ENCODE measurements at regions not wholly inside any gene's neighbourhood (a gene's known extent, or its start where the extent isn't known, plus 50 kb on each side); places are given as distances from the start of the nearest gene placed in this dataset.

DNA sequence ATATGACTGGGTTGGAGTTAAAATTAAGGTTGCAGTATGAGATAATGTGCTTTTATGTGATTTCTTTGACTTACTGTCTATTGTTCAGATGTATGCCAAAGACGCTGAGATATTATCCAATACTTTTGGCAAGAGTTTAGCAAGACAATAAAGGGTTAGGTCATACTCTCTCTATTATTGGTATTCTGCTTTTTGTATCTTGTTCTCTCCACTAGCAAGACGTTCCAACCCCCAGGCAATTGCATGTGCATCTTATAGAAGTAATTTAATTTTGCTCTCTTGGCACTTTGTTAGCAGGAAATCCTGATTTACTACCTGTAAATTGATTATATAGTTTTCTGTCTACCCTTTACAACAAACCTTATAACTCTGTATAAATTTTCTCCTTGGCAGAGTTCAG is 1093.6 kb downstream of the CDH9 start:
- no peak overlapping the region for H2BK120ac ChIP-seq (ENCODE audit: low read depth, low read length, poor library complexity, severe bottlenecking)
- no peak overlapping the region for H2BK5ac ChIP-seq (ENCODE audit: insufficient read length, low read length)
- H3K4ac ChIP-seq (ENCODE audit: low read depth, low read length), result no peak overlapping the region
- H4K5ac ChIP-seq (ENCODE audit: insufficient read length, low read depth, low read length), result no peak overlapping the region
- H3K27ac ChIP-seq (ENCODE audit: insufficient read length, low read depth, low read length), result no peak overlapping the region
- H3K27me3 ChIP-seq (ENCODE audit: insufficient read depth, low read length), result no peaks in the 10 kb centered on the region
- no peaks in the 10 kb centered on the region for H3K79me2 ChIP-seq (ENCODE audit: insufficient read depth, low read length)
- H2BK20ac ChIP-seq (ENCODE audit: low read depth, low read length, poor library complexity, severe bottlenecking), result no peak overlapping the region
- no peaks in the 10 kb centered on the region for H3K27me3 Mint-ChIP-seq (ENCODE audit: low read depth)
- H4K8ac ChIP-seq (replicated peaks; ENCODE audit: insufficient read length, low read depth, low read length), result no peak overlapping the region
- WGBS (ENCODE audit: extremely low coverage, insufficient read length, low lambda C conversion rate), result no CpG with 5 or more reads among the region's 2 CpGs
- no peaks in the 10 kb centered on the region for H3K36me3 Mint-ChIP-seq (ENCODE audit: insufficient read depth in 1 of 3, low read depth in 3 of 3)
- H3K18ac ChIP-seq (ENCODE audit: insufficient read length, low read depth, low read length), result no peak overlapping the region
- peaks cover 8 to 10% of the 10 kb centered on the region in 2 experiments for H3K4me1 Mint-ChIP-seq
- no peak overlapping the region for H2BK12ac ChIP-seq (ENCODE audit: insufficient read length, low read depth, low read length)
- no peak overlapping the region for H2AFZ ChIP-seq (ENCODE audit: low read length)
- TF ChIP-seq, protein P1, sequence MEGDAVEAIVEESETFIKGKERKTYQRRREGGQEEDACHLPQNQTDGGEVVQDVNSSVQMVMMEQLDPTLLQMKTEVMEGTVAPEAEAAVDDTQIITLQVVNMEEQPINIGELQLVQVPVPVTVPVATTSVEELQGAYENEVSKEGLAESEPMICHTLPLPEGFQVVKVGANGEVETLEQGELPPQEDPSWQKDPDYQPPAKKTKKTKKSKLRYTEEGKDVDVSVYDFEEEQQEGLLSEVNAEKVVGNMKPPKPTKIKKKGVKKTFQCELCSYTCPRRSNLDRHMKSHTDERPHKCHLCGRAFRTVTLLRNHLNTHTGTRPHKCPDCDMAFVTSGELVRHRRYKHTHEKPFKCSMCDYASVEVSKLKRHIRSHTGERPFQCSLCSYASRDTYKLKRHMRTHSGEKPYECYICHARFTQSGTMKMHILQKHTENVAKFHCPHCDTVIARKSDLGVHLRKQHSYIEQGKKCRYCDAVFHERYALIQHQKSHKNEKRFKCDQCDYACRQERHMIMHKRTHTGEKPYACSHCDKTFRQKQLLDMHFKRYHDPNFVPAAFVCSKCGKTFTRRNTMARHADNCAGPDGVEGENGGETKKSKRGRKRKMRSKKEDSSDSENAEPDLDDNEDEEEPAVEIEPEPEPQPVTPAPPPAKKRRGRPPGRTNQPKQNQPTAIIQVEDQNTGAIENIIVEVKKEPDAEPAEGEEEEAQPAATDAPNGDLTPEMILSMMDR (conservative IDR thresholded peaks at IDR 0.05), result no peak
- H4K91ac ChIP-seq (ENCODE audit: insufficient read length, low read depth, low read length), result no peak overlapping the region
- no peak overlapping the region for H3K4me2 ChIP-seq (ENCODE audit: insufficient read depth, insufficient read length, low read length)
- H3K14ac ChIP-seq (ENCODE audit: insufficient read depth, low read length), result no peak overlapping the region
- H3K4me1 ChIP-seq (ENCODE audit: insufficient read depth, low read length), result no peaks in the 10 kb centered on the region
- no peaks in the 10 kb centered on the region for H3K23me2 ChIP-seq (ENCODE audit: insufficient read length, low read depth, low read length, poor library complexity, severe bottlenecking)
- no peak overlapping the region for H2AK5ac ChIP-seq (ENCODE audit: insufficient read length, low read length)
- H3K9me3 Mint-ChIP-seq, result no peaks in the 10 kb centered on the region
- H3K4me3 Mint-ChIP-seq, result no peak overlapping the region
- H2BK15ac ChIP-seq (ENCODE audit: low read depth, low read length), result no peak overlapping the region
- H3K79me1 ChIP-seq (ENCODE audit: insufficient read depth, low read depth, low read length, poor library complexity, severe bottlenecking), result no peaks in the 10 kb centered on the region
- H3T11ph ChIP-seq (ENCODE audit: low read length), result no peak overlapping the region
- no peak overlapping the region for H3K9ac ChIP-seq (ENCODE audit: extremely low read depth, insufficient read length, low read length)
- H3K23ac ChIP-seq (ENCODE audit: insufficient read length, low read depth, low read length), result no peak overlapping the region
- H4K20me1 ChIP-seq (ENCODE audit: control insufficient read depth, insufficient read depth, insufficient read length), result no peaks in the 10 kb centered on the region
- H3K9me3 ChIP-seq (ENCODE audit: control insufficient read depth, low read depth, low read length), result no peaks in the 10 kb centered on the region
- no peak overlapping the region for H3K27ac Mint-ChIP-seq
- H3K56ac ChIP-seq (ENCODE audit: insufficient read length, low read depth, low read length), result no peak overlapping the region
- no peak for DNase-seq
